Thoracic aorta (tissue), 2 donors: ENCODE measurements at regions not wholly inside any gene's neighbourhood (a gene's known extent, or its start where the extent isn't known, plus 50 kb on each side); places are given as distances from the start of the nearest gene placed in this dataset.
"Not testable (repeated sequence)": the region's sequence is repeated elsewhere in the genome, so short reads cannot be mapped to it uniquely, and the experiment has no call there.

ENCODE experiments used
- ATAC-seq: fragments of 150-250 bp; one replicate; pipeline ENCODE4 v1.8.0; 2017; ENCODE audit warnings: low read depth; ENCODE audit not compliant: insufficient number of reproducible peaks, low FRiP score
- DNase-seq: peaks from one replicate; pipeline ENCODE4 v3.0.0-alpha.2; 2020; ENCODE audit warnings: low spot score
- H3K27ac ChIP-seq, 2 donors: fragments of 200-600 bp; sonication (generic); 1 replicate in 1 of 2; 2 replicates in 1 of 2; pipeline ENCODE4 v1.5.1; 2016; ENCODE audit warnings: mild to moderate bottlenecking in 2 of 2, moderate library complexity in 2 of 2
- H3K27me3 ChIP-seq: fragments of 200-600 bp; sonication (generic); replicated peaks from 2 replicates; pipeline ENCODE4 v1.6.0; 2016; ENCODE audit warnings: mild to moderate bottlenecking; ENCODE audit not compliant: insufficient read depth
- H3K36me3 ChIP-seq: fragments of 200-600 bp; sonication (generic); one replicate; pipeline ENCODE4 v1.5.1; 2016
- H3K4me1 ChIP-seq, 2 donors: fragments of 200-600 bp; sonication (generic); 1 replicate in 1 of 2; 2 replicates in 1 of 2; pipeline versions ENCODE4 v1.5.1 to v1.6.0; 2016; ENCODE audit warnings: low read depth in 2 of 2, mild to moderate bottlenecking in 1 of 2; ENCODE audit not compliant: control insufficient read depth in 1 of 2
- H3K4me3 ChIP-seq: fragments of 200-600 bp; sonication (generic); 2 replicates; pipeline ENCODE4 v1.5.1; 2016; ENCODE audit warnings: mild to moderate bottlenecking
- H3K9me3 ChIP-seq: fragments of 200-600 bp; sonication (generic); 2 replicates; pipeline ENCODE4 v1.5.1; 2016
- CTCF ChIP-seq: fragments of 200-600 bp; sonication (generic); IDR thresholded peaks from one replicate; pipeline ENCODE4 v1.5.1; 2019; ENCODE audit warnings: antibody characterized with exemption

DNA sequence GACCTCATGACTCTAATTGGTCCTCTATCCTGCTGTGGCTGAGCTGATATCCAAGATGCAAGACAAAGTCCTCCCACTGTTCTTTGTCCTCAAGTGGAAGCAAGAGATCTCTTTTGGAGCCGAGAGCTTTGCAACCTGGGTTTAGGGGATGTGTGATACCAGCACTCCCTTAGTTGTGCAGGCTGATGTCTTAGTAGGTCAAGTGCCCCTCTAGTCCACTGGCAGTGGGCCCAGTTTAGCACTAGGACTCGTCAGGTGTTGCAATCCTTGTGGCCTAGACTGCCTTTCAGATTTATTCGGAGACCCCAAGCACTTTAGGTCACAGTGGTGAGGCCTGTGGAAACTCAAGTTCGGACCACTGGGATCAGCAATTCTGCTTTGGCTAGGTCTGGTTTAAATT lies 64.0 kb downstream of the GPRASP3 start:
- Histone ChIP-seq H3K4me1 (no peaks in the 10 kb centered on the region), H3K36me3 (no peaks in the 10 kb centered on the region), H3K27me3 (no peaks in the 10 kb centered on the region), H3K27ac (no peak overlapping the region), H3K9me3 (no peaks in the 10 kb centered on the region), H3K4me3 (no peak overlapping the region)
- no peak for DNase-seq
- ATAC-seq, result no peak
- TF ChIP-seq CTCF, result no peak

DNA sequence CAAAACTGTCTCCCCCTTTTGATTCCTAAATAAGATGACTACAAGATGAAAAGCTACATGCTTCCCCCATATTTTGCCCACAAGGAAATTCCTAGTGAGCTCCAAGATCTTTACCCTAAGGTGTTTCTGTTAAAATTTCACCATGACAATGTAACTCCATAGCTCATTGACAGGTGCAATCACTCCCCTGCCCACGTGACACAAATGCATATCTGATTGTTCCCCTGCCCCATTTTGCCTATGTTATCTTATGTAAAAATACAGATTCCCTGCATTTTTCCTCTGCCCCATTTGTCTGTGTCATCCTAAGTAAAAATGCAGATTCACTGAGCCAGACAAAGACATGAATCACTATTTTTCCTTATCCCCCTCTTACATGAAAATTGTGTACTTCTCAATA lies 66.7 kb downstream of the GPRASP3 start:
- Histone ChIP-seq H3K27ac (no peak overlapping the region), H3K4me3 (no peak overlapping the region), H3K9me3 (no peaks in the 10 kb centered on the region), H3K36me3 (no peaks in the 10 kb centered on the region), H3K27me3 (no peaks in the 10 kb centered on the region), H3K4me1 (no peaks in the 10 kb centered on the region)
- no peak for TF ChIP-seq CTCF
- ATAC-seq (no peak), DNase-seq (no peak)

DNA sequence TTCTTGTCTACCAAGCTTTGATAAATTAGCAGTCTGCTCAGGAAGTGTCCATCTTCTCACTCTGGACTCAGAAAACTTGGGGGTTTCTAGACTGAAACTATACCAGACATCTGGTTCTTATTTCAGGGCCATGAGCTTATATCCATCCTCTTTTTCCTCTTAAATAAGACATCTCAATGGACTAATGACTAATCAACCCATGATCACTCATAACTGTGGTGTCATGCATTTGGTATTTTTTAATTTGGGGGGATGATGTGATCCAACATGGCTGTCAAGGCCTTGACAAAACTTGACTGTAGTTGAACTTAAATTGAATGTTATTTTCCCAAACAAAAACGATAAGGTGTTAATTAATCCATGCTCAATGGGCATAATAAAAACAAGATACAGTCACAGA lies 87.8 kb downstream of the GPRASP3 start:
- H3K4me1 ChIP-seq, result no peaks in the 10 kb centered on the region
- ATAC-seq, result no peak
- TF ChIP-seq CTCF, result no peak

DNA sequence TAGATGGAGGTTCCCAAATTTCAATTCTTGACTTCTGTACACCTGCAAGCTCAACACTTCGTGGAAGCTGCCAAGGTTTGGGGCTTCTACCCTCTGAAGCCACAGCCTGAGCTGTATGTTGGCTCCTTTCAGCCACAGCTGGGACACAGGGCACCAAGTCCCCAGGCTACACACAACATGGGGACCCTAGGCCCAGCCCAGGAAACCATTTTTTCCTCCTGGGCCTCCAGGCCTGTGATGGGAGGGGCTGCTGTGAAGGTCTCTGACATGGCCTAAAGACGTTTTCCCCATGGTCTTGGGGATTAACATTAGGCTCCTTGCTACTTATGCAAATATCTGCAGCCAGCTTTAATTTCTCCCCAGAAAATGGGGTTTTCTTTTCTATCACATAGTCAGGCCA lies 97.7 kb downstream of the GPRASP3 start:
- not testable (repeated sequence) for H3K4me1 ChIP-seq, H3K36me3 ChIP-seq, DNase-seq, H3K9me3 ChIP-seq, ATAC-seq, H3K27me3 ChIP-seq, H3K4me3 ChIP-seq, H3K27ac ChIP-seq

More for the DNA sequence above, 87.8 kb downstream of the GPRASP3 start:
- Histone ChIP-seq H3K9me3 (no peaks in the 10 kb centered on the region), H3K4me3 (no peak overlapping the region), H3K36me3 (no peaks in the 10 kb centered on the region), H3K27ac (no peak overlapping the region), H3K27me3 (no peaks in the 10 kb centered on the region)
- DNase-seq, result no peak

- Histone ChIP-seq H3K27me3 (no peaks in the 10 kb centered on the region), H3K4me1 (no peaks in the 10 kb centered on the region), H3K36me3 (no peaks in the 10 kb centered on the region), H3K27ac (no peak overlapping the region), H3K9me3 (no peaks in the 10 kb centered on the region), H3K4me3 (no peak overlapping the region)
- DNase-seq (no peak), ATAC-seq (no peak)
- no peak for TF ChIP-seq CTCF
These were observed 104.4 kb upstream of the RAB40AL start for GRCh38 chrX:102832661-102833060.

DNA sequence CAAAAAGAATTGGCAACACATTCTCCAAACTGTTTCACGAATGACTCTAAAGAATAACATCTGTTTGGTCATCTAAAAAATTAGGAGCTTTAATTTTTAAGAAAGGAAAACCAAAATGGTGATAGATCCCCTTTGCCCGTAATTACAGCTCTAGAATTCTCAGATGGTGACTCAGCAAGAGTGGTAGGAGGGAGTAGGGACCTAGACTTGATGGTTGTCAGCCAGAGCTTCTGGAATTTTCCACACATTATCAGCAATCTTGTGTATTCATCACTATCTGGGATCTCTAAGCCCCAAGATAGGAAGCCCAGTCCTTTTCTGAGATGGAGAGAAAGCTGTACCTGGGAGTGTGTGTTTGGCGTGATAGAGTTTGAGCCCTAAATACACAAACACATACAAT lies 103.9 kb upstream of the RAB40AL start:
- H3K9me3 ChIP-seq, result no peaks in the 10 kb centered on the region
- no peak for TF ChIP-seq CTCF
- ATAC-seq, result no peak
- H3K27ac ChIP-seq, result no peak overlapping the region
- no peak overlapping the region for H3K4me3 ChIP-seq
- no peak for DNase-seq
- no peaks in the 10 kb centered on the region for H3K36me3 ChIP-seq
- no peaks in the 10 kb centered on the region for H3K4me1 ChIP-seq
- H3K27me3 ChIP-seq, result no peaks in the 10 kb centered on the region
